Brain microvascular endothelial cell (primary cell): ENCODE measurements at regions not wholly inside any gene's neighbourhood (a gene's known extent, or its start where the extent isn't known, plus 50 kb on each side); places are given as distances from the start of the nearest gene placed in this dataset.
A peak's percentile ranks its signal among the peaks of the same experiment; 100 is the strongest.
"Not testable (repeated sequence)": the region's sequence is repeated elsewhere in the genome, so short reads cannot be mapped to it uniquely, and the experiment has no call there.

ENCODE experiments used
- DNase-seq: peaks from one replicate; pipeline ENCODE4 v3.0.0-alpha.2; 2020
- H3K27ac ChIP-seq: fragments of 250-450 bp; sonication (Bioruptor Pico); 2 replicates; pipeline ENCODE4 v1.5.1; 2020; ENCODE audit warnings: mild to moderate bottlenecking, moderate library complexity
- H3K27me3 ChIP-seq: fragments of 250-450 bp; sonication (Bioruptor Pico); replicated peaks from 2 replicates; pipeline ENCODE4 v1.5.1; 2020; ENCODE audit warnings: mild to moderate bottlenecking
- H3K36me3 ChIP-seq: fragments of 250-450 bp; sonication (Bioruptor Pico); replicated peaks from 2 replicates; pipeline ENCODE4 v1.5.1; 2020; ENCODE audit warnings: mild to moderate bottlenecking
- H3K4me3 ChIP-seq: 2 replicates; pipeline ENCODE4 v1.5.1; 2011; ENCODE audit warnings: low read depth, mild to moderate bottlenecking, control low read depth, low read length, moderate library complexity
- in situ Hi-C: cut with HindIII; loops from 2 replicates; pipeline ENCODE4 v1.10.0; 2017; ENCODE audit warnings: low sequenced_read_pairs, low pct_ligation_motif_present
- TF ChIP-seq, protein P1 (sequence below): IDR thresholded peaks from 2 replicates; pipeline ENCODE4 v1.5.1; 2011; ENCODE audit warnings: low read depth, mild to moderate bottlenecking, moderate library complexity, low read length, control low read depth, inconsistent platforms; ENCODE audit errors: missing control alignments

DNA sequence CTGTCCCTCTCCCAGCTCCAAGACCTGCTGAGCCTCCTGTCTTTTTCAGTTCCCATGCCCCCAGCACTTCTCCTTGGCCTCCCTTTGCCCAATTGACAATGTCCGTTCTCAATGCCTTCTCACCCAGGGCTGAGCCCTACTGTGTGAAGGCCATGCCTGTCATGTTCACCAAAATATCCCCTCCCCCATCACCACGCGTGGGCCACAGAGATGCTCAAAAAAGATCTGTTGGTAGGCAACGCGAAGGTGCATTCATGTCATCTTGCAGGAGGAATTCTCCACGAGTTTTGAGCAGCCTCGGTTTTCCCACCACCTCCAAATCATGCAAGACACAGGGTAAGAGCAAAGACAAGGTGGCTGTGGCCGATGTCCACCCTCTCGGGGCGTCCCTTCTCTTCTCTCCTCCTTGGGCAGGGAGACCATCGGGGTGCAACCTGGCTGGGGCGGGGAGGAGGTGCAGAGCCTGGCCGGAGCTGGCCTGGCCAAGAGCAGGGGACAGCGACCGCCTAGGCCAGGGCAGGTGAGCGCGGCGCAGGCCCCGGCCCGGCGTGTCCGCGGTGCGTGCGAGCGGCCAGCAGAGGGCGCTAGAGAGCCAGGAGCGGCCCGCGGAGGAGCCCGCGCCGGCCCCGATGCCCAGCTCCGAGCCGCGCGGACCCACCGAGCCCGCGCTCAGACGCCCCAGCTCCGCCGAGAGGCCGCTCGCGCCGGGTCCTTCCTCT is 56.3 kb upstream of the KRTAP5-11 start:
- H3K27me3 ChIP-seq, in situ Hi-C loops, H3K36me3 ChIP-seq, H3K27ac ChIP-seq, H3K4me3 ChIP-seq: not testable (repeated sequence)
- DNase-seq: peak; percentile 1
- TF ChIP-seq, protein P1, sequence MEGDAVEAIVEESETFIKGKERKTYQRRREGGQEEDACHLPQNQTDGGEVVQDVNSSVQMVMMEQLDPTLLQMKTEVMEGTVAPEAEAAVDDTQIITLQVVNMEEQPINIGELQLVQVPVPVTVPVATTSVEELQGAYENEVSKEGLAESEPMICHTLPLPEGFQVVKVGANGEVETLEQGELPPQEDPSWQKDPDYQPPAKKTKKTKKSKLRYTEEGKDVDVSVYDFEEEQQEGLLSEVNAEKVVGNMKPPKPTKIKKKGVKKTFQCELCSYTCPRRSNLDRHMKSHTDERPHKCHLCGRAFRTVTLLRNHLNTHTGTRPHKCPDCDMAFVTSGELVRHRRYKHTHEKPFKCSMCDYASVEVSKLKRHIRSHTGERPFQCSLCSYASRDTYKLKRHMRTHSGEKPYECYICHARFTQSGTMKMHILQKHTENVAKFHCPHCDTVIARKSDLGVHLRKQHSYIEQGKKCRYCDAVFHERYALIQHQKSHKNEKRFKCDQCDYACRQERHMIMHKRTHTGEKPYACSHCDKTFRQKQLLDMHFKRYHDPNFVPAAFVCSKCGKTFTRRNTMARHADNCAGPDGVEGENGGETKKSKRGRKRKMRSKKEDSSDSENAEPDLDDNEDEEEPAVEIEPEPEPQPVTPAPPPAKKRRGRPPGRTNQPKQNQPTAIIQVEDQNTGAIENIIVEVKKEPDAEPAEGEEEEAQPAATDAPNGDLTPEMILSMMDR: peak; percentile 53

DNA sequence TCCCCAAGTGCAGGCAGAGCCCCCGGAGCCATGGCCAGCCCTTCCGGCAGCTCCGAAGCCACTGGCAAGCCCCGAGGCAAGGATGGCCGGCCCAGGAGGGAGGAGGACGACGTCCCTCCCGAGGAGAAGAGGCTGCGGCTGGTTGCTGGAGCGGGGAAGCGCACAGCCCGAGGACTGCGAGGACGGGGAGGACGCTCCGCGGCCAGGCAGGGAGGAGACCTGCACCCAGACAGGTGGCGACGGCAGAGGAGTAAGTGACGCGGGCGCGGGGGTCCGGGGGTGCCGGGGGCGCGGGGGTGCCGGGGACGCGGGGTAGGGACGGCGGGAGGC is 56.8 kb upstream of the KRTAP5-11 start:
- H3K4me3 ChIP-seq: peak overlapping the region; percentile 30
- H3K27ac ChIP-seq, DNase-seq, H3K27me3 ChIP-seq, H3K36me3 ChIP-seq, in situ Hi-C loops: not testable (repeated sequence)

DNA sequence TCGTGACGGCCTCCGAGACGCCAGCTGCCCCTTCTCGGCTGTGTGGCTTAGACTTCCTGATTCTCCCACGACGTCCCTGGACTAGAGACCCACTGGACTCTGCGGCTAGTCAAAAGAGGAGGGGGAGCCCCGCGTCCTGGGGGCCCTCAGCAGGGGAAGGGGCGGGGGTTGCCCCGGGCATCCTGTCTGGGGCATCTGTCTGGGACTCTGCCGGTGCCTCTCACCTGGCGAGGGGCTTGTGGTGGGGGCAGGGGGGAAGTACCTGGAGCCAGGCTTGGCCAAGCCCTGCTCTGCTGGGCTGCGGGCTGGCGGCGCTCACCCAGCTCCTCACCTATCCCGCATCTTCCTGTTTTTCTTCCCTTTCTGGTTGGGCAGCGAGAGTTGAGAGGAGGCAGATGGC is 57.2 kb upstream of the KRTAP5-11 start:
- H3K27ac ChIP-seq, DNase-seq, H3K4me3 ChIP-seq, H3K27me3 ChIP-seq, in situ Hi-C loops, H3K36me3 ChIP-seq: not testable (repeated sequence)

DNA sequence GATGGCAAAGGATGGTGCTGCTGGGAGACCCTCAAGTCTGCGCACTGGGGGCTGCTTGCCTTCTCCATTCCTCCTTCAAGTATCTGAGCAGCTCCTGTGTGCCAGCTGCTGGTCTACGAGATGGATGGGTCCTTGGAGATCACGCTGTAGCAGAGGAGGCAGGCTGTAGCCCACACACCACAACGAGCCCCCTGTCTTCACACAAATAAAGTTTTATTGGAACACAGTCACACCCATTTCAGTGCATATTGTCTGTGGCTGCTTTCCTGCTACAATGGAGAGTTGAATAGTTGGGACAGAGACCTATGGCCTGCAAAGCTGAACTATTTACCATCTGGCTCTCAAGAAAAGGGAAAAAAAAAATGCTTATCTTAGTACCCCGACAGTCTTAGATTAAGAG is 64.4 kb upstream of the KRTAP5-11 start:
- H3K27me3 ChIP-seq, H3K27ac ChIP-seq, H3K4me3 ChIP-seq, H3K36me3 ChIP-seq, DNase-seq, in situ Hi-C loops: not testable (repeated sequence)

DNA sequence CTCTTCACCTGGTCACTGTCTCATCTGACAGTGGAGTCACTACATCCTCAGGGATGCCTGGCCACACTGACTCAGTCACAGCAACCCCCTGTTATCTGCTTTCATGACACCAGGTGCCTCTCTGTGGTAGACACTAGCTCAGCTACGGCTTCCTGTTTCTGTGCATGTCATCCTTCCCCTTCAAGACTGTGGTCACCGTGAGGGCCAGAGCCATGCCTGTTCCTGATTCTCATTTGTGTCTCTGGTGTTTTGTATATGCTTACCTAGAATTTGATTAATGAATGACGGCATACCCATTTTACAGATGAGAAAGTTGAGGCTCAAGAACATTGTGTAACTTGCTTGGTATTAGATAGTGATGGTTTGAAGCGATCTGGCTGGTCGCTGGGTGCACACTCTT is 70.3 kb upstream of the KRTAP5-11 start:
- in situ Hi-C loops, H3K36me3 ChIP-seq, H3K27me3 ChIP-seq: not testable (repeated sequence)

DNA sequence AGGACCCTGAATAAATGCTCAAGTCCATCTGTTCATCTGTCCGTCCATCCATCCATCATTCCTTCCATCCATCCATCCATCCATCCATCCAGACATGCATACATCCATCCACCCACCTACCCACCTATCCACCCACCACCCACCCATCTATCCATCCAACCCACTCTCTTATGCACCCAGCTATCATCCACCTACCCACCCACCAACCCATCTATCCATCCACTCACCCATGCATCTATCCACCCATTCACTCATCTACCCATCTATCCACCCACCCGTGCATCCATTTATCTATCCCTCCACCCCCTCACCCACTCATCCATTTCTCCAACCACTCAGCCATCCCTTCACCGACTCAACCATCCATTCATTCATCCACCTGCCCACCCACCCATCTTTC is 71.7 kb upstream of the KRTAP5-11 start:
- in situ Hi-C loops, H3K36me3 ChIP-seq, H3K4me3 ChIP-seq, H3K27me3 ChIP-seq, DNase-seq, H3K27ac ChIP-seq: not testable (repeated sequence)

More for the DNA sequence above, 70.3 kb upstream of the KRTAP5-11 start:
- not testable (repeated sequence) for H3K27ac ChIP-seq, DNase-seq, H3K4me3 ChIP-seq

DNA sequence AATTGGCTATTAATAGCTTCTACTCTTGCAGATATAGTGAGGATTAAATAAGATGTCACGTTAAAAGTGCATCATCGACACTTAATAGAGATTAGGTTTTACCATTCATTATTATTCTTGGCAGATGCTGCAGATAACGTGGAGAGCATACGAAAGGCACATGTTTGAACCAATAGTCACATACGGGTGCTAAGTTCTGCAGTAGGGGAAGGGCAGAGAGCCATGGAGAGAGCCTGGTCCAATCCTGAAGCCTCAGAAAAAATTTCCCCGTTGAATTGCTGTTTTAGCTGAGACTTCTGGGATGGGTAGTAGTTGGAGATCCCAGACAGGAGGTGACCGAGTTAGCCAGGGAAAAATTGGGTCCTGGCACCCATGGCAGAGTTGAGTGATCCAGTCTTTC is 72.4 kb upstream of the KRTAP5-11 start:
- H3K36me3 ChIP-seq, in situ Hi-C loops, H3K27me3 ChIP-seq, DNase-seq, H3K4me3 ChIP-seq, H3K27ac ChIP-seq: not testable (repeated sequence)

DNA sequence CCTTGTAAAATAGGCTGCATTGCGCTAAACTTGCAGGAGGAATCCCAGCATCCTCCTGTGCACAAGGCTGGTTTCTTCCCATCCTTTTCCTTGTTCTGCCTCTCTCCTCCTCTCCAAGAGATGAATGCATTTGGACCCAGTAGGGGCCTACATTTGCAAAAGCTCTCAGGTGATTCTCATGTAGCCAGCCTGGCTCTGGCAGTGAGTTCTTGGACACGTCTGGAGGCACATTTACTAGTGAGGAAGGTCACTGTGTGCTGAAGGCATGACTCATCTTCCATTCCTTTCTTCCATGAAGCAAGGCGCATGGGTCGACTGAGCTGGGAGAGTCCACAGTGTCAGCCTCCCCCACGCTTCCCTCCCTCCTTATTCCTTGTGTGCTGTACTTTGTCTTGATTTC is 73.8 kb upstream of the KRTAP5-11 start:
- H3K27me3 ChIP-seq, H3K4me3 ChIP-seq, H3K36me3 ChIP-seq, H3K27ac ChIP-seq, in situ Hi-C loops, DNase-seq: not testable (repeated sequence)

DNA sequence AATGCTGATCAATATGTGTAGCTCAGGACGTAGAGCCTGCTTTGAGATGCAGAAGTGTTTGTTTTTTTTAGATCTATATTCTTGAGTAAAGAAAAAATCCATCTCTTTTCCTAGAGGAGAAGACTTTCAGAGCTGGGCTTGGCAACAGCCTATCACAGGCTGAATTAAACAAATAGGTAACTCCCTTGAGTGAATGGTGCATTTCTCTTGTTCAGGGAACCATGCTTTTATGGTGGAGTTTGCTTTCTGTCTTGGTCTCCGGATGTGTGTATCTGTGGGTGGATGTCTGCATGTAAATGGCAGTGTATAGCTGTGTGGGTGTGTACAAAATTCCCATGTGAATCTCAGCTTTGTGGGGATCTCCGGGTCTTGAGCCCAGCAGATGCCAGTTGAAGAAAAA is 82.3 kb upstream of the KRTAP5-11 start:
- H3K27ac ChIP-seq, H3K27me3 ChIP-seq, H3K36me3 ChIP-seq, H3K4me3 ChIP-seq, DNase-seq, in situ Hi-C loops: not testable (repeated sequence)

DNA sequence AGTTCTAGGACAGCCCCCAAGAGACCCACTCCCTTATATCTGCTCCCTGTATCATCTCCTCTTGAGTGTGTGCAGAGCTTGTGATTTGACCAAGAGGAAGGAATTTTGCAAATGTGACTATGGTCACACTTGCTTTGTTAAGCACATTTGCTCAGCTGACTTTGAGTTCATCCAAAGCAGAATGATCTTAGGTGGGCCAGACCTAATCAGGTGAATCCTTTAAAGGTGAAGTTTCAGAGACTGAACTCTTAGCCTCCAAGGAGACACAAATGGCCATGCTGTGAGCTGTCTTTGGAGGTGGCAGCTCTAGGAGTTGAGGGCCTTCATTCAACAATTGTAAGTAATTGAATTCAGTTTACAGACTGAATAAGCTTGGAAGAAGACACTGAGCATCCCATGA is 115.4 kb upstream of the KRTAP5-11 start:
- H3K36me3 ChIP-seq, H3K27me3 ChIP-seq, DNase-seq, in situ Hi-C loops, H3K4me3 ChIP-seq, H3K27ac ChIP-seq: not testable (repeated sequence)
